ENCODE measurements at regions not wholly inside any gene's neighbourhood (a gene's known extent, or its start where the extent isn't known, plus 50 kb on each side); places are given as distances from the start of the nearest gene placed in this dataset.

DNA sequence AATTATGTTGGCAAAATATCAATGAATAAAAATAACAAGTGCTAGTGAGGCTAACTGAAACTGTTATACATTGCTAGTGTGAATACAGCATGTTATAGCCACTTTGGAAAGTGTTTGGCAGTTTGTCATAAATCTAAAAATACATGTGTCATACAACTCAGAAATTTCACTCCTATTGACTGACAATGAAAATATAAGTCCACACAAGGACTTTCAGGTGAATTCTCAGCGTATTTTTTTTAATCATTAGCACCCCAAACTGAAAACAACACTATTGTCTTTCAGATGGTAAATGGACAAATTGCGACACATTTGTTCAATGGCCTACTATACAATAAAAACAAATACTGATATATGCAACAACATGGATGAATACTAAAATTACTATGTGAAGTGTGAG, 884.8 kb downstream of the TRIB2 start:
- TF ChIP-seq CTCF (IDR thresholded peaks at IDR 0.05 in 2 of 3, conservative IDR thresholded peaks at IDR 0.05 in 1 of 3; ENCODE audit: control insufficient read depth in 2 of 3, extremely low read depth in 1 of 3, insufficient read depth in 1 of 3, low read depth in 3 of 3, low read length in 3 of 3) (no peak), TAF1 (IDR thresholded peaks at IDR 0.05; ENCODE audit: borderline replicate concordance, low read depth, low read length) (no peak), POLR2A (IDR thresholded peaks at IDR 0.05; ENCODE audit: low read depth, low read length) (no peak), PRDM15 (CRISPR knock-in tag; IDR thresholded peaks at IDR 0.05) (no peak), MTA2 (IDR thresholded peaks at IDR 0.05; ENCODE audit: low read depth) (peak; percentile 20; the same call in 1 of the 2 replicates), YY1 (IDR thresholded peaks at IDR 0.05; ENCODE audit: low read depth, low read length) (no peak), MAX (IDR thresholded peaks at IDR 0.05; ENCODE audit: low read depth, low read length) (no peak), SRF (IDR thresholded peaks at IDR 0.05; ENCODE audit: low read depth in 2 of 2, low read length in 2 of 2) (no peak), EP300 (IDR thresholded peaks at IDR 0.05; ENCODE audit: borderline replicate concordance in 1 of 2, control insufficient read depth in 1 of 2, low read depth in 2 of 2, low read length in 2 of 2) (no peak), JUND (IDR thresholded peaks at IDR 0.05; ENCODE audit: low read depth, low read length) (no peak), RBBP5 (conservative IDR thresholded peaks at IDR 0.05) (no peak), PML (IDR thresholded peaks at IDR 0.05; ENCODE audit: low read length) (no peak)
- TF ChIP-seq, protein P1, sequence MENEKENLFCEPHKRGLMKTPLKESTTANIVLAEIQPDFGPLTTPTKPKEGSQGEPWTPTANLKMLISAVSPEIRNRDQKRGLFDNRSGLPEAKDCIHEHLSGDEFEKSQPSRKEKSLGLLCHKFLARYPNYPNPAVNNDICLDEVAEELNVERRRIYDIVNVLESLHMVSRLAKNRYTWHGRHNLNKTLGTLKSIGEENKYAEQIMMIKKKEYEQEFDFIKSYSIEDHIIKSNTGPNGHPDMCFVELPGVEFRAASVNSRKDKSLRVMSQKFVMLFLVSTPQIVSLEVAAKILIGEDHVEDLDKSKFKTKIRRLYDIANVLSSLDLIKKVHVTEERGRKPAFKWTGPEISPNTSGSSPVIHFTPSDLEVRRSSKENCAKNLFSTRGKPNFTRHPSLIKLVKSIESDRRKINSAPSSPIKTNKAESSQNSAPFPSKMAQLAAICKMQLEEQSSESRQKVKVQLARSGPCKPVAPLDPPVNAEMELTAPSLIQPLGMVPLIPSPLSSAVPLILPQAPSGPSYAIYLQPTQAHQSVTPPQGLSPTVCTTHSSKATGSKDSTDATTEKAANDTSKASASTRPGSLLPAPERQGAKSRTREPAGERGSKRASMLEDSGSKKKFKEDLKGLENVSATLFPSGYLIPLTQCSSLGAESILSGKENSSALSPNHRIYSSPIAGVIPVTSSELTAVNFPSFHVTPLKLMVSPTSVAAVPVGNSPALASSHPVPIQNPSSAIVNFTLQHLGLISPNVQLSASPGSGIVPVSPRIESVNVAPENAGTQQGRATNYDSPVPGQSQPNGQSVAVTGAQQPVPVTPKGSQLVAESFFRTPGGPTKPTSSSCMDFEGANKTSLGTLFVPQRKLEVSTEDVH (IDR thresholded peaks at IDR 0.05; ENCODE audit: low read depth, partially characterized antibody) = no peak
